ENCODE measurements at regions not wholly inside any gene's neighbourhood (a gene's known extent, or its start where the extent isn't known, plus 50 kb on each side); places are given as distances from the start of the nearest gene placed in this dataset.
"Not testable (repeated sequence)": the region's sequence is repeated elsewhere in the genome, so short reads cannot be mapped to it uniquely, and the experiment has no call there.

GRCh38 chr7:118949031-118949430, 724.5 kb downstream of the ANKRD7 start:
- DNase-seq, result no peak

- DNase-seq, result not testable (repeated sequence)
These were observed 731.8 kb downstream of the ANKRD7 start for GRCh38 chr7:118956285-118956684.

DNA sequence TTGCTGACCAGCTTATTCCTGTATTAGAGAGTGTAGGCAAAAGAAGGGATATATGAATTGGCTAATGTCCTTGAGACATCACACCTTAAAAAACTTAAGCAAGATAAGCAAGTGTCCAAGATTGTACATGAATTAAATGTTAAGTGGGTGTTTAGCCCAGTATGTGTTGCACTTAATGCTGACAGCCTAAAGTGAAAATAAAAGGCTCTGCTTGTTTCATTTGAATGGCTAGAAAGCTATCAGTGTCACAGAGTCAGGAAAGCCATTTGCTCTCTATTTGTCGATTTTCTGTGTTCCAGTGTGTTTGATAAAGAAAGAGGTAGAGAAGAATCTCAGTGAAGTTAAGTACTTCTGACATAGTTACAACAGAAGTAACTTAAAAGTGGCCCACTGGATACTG, 744.9 kb downstream of the ANKRD7 start:
- DNase-seq, result no peak

GRCh38 chr7:118971706-118972105, 747.2 kb downstream of the ANKRD7 start:
- DNase-seq, result no peak

GRCh38 chr7:118974836-118975235, 750.3 kb downstream of the ANKRD7 start:
- no peak for DNase-seq

GRCh38 chr7:118995350-118995749, 770.8 kb downstream of the ANKRD7 start:
- DNase-seq, result no peak

DNA sequence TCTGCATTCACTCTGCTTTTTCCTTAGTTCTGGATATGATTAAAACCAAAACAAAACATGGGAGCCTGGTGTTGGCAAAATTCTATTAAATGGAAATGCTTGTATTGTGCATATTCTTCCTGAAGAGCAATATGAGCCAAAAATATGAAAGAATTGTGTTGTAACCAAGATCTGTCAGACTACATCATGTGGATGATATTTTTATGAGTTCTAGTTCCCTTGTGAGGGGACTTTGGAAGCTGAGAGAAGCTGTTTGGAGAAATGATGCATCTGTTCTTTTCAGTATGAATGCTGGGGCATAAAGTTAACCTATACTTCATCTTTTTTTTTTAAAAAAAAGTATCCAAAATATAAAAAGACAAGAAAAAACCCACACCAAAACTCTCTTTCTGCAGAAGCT, 782.7 kb downstream of the ANKRD7 start:
- no peak for DNase-seq

DNA sequence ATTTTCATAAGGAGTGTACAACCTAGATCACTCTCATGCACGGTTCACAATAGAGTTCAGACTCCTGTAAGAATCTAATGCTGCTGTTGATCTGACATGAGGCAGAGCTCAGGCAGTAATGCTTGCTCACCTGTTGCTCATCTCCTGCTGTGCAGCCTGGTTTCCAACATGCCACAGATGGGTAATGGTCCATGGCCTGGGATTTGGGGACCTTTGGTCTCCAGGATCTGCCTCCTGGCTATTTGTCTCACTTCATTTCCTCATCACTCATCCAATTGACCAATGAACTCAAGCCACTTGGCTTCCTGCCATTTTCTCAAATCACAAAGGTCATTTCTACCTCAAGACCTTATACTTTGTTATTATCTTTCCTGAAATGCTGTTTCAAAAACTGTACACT, 786.1 kb downstream of the ANKRD7 start:
- DNase-seq, result no peak

- DNase-seq, result no peak
These were observed 801.9 kb downstream of the ANKRD7 start for GRCh38 chr7:119026391-119026790.

DNA sequence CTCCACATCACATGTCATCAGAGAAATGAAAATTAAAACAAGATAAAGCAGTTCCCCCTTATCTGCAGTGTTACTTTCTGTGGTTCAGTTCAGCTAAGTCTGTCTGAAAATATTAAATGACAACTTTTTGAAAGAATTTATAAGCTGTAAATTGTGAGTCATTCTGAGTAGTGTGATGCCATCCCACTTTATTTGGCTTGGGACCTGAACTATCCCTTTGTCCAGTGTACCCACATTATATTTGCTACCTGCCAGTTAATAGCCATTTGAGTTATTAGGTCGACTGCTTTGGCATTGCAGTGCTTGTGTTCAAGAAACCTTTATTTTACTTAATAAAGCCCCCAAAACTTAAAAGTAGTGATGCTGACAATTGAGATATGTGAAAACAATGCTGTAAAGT, 804.2 kb downstream of the ANKRD7 start:
- no peak for DNase-seq

DNA sequence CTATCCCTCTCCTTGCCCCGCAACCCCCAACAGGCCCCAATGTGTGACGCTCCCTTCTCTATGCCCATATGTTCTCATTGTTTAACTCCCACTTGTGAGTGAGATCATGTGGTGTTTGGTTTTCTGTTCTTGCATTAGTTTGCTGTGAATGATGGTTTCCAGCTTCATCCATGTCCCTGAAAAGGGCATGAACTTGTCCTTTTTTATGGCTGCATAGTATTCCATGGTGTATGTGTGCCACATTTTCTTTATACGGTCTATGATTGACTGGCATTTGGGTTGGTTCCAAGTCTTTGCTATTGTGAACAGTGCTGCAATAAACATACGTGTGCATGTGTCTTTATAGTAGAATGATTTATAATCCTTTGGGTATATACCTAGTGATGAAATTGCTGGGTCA, 807.6 kb downstream of the ANKRD7 start:
- DNase-seq, result not testable (repeated sequence)

GRCh38 chr7:119033641-119034040, 809.1 kb downstream of the ANKRD7 start:
- no peak for DNase-seq

GRCh38 chr7:119037941-119038340, 813.4 kb downstream of the ANKRD7 start:
- no peak for DNase-seq

DNA sequence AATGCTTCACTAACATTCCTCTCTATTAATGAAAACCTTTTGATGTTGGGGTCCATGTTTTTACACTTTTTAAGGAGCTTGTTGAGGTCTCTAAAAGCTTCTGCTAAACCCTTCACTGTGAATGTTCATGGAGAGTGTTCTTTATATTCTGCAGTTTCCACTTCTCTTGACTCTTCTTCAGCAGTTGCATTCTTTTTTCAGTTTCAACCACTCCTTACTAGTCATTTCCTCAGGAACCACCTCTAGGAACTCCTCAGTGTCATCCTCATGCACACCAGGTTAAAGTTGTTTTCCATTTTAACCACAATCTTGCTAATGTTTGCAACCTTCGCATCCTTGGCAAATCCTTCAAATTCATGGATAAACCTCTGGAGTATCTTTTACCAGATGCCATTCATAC, 821.6 kb downstream of the ANKRD7 start:
- DNase-seq, result no peak

DNA sequence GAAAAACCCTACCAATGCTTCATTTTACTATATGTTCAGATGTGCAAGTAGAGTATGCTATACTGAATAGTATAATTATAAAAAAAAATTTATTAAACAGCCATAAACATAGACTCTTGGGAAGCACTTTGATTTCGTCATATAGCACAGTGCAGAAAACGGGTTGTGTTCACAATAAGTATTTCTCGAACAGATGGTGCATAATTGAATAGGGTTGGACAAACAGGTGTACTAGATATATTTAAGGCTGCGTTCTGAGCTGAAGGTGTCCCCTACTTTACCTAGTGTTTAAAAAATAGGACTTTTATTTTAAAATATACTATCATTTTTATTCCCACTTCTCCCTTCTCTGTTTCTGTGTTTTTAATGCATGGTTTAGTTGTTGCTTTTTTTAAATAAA, 841.5 kb downstream of the ANKRD7 start:
- no peak for DNase-seq

- no peak for DNase-seq
These were observed 861.5 kb downstream of the ANKRD7 start for GRCh38 chr7:119086026-119086425.

- DNase-seq, result no peak
These were observed 866.3 kb downstream of the ANKRD7 start for GRCh38 chr7:119090851-119091250.

GRCh38 chr7:119096683-119097082, 872.2 kb downstream of the ANKRD7 start:
- no peak for DNase-seq

- DNase-seq, result not testable (repeated sequence)
These were observed 876.2 kb downstream of the ANKRD7 start for GRCh38 chr7:119100611-119101258.

- DNase-seq, result no peak
These were observed 877.8 kb downstream of the ANKRD7 start for GRCh38 chr7:119102291-119102690.

GRCh38 chr7:119105381-119105780, 880.9 kb downstream of the ANKRD7 start:
- no peak for DNase-seq

- DNase-seq, result no peak
These were observed 898.8 kb downstream of the ANKRD7 start for GRCh38 chr7:119123326-119123725.

GRCh38 chr7:119127706-119128105, 903.2 kb downstream of the ANKRD7 start:
- DNase-seq, result no peak

- DNase-seq, result no peak
These were observed 907.9 kb downstream of the ANKRD7 start for GRCh38 chr7:119132436-119132835.

DNA sequence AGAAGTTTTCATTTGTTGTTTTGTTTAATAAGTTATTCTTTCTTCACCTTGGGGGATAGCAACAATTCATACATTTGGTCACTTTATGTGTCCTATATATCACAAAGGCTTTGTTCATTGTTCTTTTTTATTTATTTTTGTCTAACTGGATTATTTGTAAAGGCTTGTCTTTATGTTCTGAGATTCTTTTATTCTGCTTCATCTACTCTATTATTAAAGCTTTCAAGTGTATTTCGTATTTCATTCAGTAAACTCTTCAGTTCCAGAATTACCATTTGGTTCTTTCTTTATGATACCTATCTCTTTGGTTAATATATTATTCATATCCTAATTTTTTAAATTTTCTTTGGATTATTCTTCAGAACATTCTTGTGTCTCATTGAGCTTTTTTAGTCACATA, 942.9 kb downstream of the ANKRD7 start:
- DNase-seq, result no peak

DNA sequence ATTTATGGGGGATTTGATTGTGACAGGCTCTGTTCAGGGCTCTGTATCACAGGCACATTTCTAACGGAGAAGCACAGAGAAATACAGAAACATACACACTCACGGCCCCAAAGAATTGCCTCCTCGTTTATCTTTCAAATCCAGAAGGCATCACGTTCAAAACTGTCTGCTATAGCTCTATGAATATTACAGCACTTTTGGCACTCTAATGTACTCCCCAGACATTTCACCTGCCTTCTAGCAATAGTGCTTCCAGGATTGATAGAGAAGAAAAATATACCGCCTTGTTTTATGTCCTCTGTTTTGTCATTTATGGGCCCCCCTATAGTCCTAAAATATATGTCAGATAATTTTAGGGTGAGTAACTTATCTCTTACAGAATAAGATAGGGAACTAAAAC, 947.5 kb downstream of the ANKRD7 start:
- no peak for DNase-seq
